Skin epidermis (tissue), 12 donors: ENCODE measurements at regions not wholly inside any gene's neighbourhood (a gene's known extent, or its start where the extent isn't known, plus 50 kb on each side); places are given as distances from the start of the nearest gene placed in this dataset.
"Not testable (repeated sequence)": the region's sequence is repeated elsewhere in the genome, so short reads cannot be mapped to it uniquely, and the experiment has no call there.

Experiments
- H3K27ac ChIP-seq, 21 experiments: fragments of 200-600 bp; sonication (generic) in 11 of 21; one replicate each; pipeline ENCODE4 v1.5.0; 2020; ENCODE audit warnings: mild to moderate bottlenecking in 3 of 21, inconsistent platforms in 2 of 21, moderate library complexity in 2 of 21
- H3K4me3 ChIP-seq, 7 experiments: fragments of 200-600 bp; sonication (generic) in 2 of 7; one replicate each; pipeline ENCODE4 v1.5.0; 2020; ENCODE audit warnings: inconsistent platforms in 2 of 7, mild to moderate bottlenecking in 2 of 7, moderate library complexity in 1 of 7

GRCh38 chr1:222028676-222029075, 286.8 kb upstream of the DUSP10 start:
- Histone ChIP-seq H3K27ac (no peak overlapping the region), H3K4me3 (no peak overlapping the region)

GRCh38 chr1:222028116-222028515, 286.2 kb upstream of the DUSP10 start:
- Histone ChIP-seq H3K4me3 (no peak overlapping the region), H3K27ac (no peak overlapping the region)

GRCh38 chr1:222026280-222026679, 284.4 kb upstream of the DUSP10 start:
- Histone ChIP-seq H3K27ac (no peak overlapping the region), H3K4me3 (no peak overlapping the region)

GRCh38 chr1:222023025-222023424, 281.1 kb upstream of the DUSP10 start:
- H3K27ac ChIP-seq = no peak overlapping the region
- H3K4me3 ChIP-seq = no peak overlapping the region

GRCh38 chr1:222021129-222021528, 279.2 kb upstream of the DUSP10 start:
- Histone ChIP-seq H3K4me3 (no peak overlapping the region), H3K27ac (no peak overlapping the region)

- H3K4me3 ChIP-seq = no peak overlapping the region
- H3K27ac ChIP-seq = no peak overlapping the region
Observed at GRCh38 chr1:222020553-222020952, 278.7 kb upstream of the DUSP10 start.

GRCh38 chr1:222019029-222019428, 277.1 kb upstream of the DUSP10 start:
- Histone ChIP-seq H3K4me3 (no peak overlapping the region), H3K27ac (no peak overlapping the region)

- H3K4me3 ChIP-seq = no peak overlapping the region
- H3K27ac ChIP-seq = no peak overlapping the region
Observed at GRCh38 chr1:222018041-222018440, 276.2 kb upstream of the DUSP10 start.

- H3K4me3 ChIP-seq = no peak overlapping the region
- H3K27ac ChIP-seq = no peak overlapping the region
Observed at GRCh38 chr1:222015686-222016085, 273.8 kb upstream of the DUSP10 start.

GRCh38 chr1:222014001-222014400, 272.1 kb upstream of the DUSP10 start:
- Histone ChIP-seq H3K27ac (no peak overlapping the region), H3K4me3 (no peak overlapping the region)

GRCh38 chr1:222012816-222013215, 270.9 kb upstream of the DUSP10 start:
- no peak overlapping the region for H3K27ac ChIP-seq
- H3K4me3 ChIP-seq = no peak overlapping the region

GRCh38 chr1:222010306-222010705, 268.4 kb upstream of the DUSP10 start:
- H3K4me3 ChIP-seq = no peak overlapping the region
- H3K27ac ChIP-seq = no peak overlapping the region

GRCh38 chr1:222009105-222009730, 267.3 kb upstream of the DUSP10 start:
- no peak overlapping the region for H3K4me3 ChIP-seq

GRCh38 chr1:222006715-222007114, 264.8 kb upstream of the DUSP10 start:
- no peak overlapping the region for H3K4me3 ChIP-seq
- H3K27ac ChIP-seq = no peak overlapping the region

More at GRCh38 chr1:222009105-222009730, 267.3 kb upstream of the DUSP10 start:
- H3K27ac ChIP-seq = no peak overlapping the region

- Histone ChIP-seq H3K4me3 (no peak overlapping the region), H3K27ac (no peak overlapping the region)
Observed at GRCh38 chr1:222004784-222005183, 262.9 kb upstream of the DUSP10 start.

- no peak overlapping the region for H3K4me3 ChIP-seq
Observed at GRCh38 chr1:222004034-222004433, 262.1 kb upstream of the DUSP10 start.

GRCh38 chr1:222002503-222002902, 260.6 kb upstream of the DUSP10 start:
- H3K4me3 ChIP-seq = no peak overlapping the region

More at GRCh38 chr1:222004034-222004433, 262.1 kb upstream of the DUSP10 start:
- H3K27ac ChIP-seq = no peak overlapping the region

GRCh38 chr1:222000131-222000530, 258.2 kb upstream of the DUSP10 start:
- Histone ChIP-seq H3K27ac (no peak overlapping the region), H3K4me3 (no peak overlapping the region)

More at GRCh38 chr1:222002503-222002902, 260.6 kb upstream of the DUSP10 start:
- H3K27ac ChIP-seq = no peak overlapping the region

- H3K4me3 ChIP-seq = no peak overlapping the region
- peak overlapping the region in 3 of 21 experiments; percentile 8 to 50 (median 29) for H3K27ac ChIP-seq
Observed at GRCh38 chr1:221998781-221999180, 256.9 kb upstream of the DUSP10 start.

- H3K4me3 ChIP-seq = no peak overlapping the region
- peak overlapping the region in 2 of 21 experiments; percentile 29 to 50 for H3K27ac ChIP-seq
Observed at GRCh38 chr1:221998186-221998612, 256.3 kb upstream of the DUSP10 start.

- H3K4me3 ChIP-seq, H3K27ac ChIP-seq: not testable (repeated sequence)
Observed at GRCh38 chr1:221997012-221997411, 255.1 kb upstream of the DUSP10 start.

- no peak overlapping the region for H3K4me3 ChIP-seq
- H3K27ac ChIP-seq = peak overlapping the region in 13 of 21 experiments; percentile 2 to 72 (median 59)
Observed at GRCh38 chr1:221994939-221995338, 253.1 kb upstream of the DUSP10 start.
